ENCODE measurements at regions not wholly inside any gene's neighbourhood (a gene's known extent, or its start where the extent isn't known, plus 50 kb on each side); places are given as distances from the start of the nearest gene placed in this dataset.
"Not testable (repeated sequence)": the region's sequence is repeated elsewhere in the genome, so short reads cannot be mapped to it uniquely, and the experiment has no call there.

DNA sequence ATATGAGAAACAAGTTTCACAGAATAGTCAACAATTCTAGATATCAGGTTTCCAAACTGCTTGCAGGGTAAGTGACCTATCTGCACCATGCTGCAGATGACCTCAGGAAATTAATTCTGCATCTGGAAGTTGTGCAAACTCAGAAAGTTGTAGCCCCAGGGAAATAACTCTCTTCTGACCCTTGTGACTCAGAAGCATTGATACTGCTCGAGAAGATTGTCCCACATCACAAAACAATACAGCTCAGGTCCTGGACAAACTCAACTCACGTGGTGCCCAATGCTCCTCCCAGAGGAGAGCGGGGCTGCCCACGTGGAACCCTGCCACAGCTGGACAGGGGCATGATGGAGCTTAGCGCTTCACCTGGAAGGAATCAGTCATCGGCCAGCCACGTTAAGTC is 221.9 kb upstream of the LRRC61 start:
- DNase-seq (ENCODE audit: low spot score) = not testable (repeated sequence)

DNA sequence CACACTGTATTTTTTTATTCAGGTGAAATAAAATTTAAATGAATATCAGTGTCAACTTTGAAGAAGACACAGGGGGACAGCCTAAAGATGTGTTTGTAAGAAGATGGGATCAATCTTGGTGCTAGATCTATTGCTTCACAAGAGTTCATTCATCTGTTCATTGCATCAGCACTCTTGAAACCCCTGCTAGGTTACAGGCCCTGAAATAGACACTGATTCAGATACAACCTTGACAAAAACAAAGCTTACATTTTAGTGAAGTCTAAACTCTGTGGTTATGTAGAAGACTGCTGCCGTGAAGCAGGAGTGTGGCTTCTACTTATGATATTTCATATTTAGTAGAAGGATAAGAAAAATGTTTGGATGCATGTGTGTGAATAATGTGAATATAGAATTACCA is 215.9 kb upstream of the LRRC61 start:
- DNase-seq (ENCODE audit: low spot score) = not testable (repeated sequence)

DNA sequence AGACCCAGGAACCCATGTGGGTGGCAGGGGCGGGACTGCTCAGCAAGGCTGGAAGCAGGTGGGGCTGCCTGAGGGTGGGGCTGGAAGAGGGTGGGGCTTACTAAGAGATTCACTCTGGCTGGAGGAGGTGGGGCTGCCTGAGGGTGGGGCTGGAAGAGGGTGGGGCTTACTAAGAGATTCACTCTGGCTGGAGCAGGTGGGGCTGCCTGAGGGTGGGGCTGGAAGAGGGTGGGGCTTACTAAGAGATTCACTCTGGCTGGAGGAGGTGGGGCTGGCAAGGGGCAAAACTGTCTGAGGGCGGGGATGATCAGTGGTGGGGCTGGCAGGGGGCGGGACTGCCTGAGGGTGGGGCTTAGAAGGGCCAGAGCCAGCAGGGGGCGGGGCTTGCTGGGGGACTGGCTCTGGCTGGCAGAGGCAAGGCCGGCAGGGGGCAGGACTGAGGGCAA is 212.8 kb upstream of the LRRC61 start:
- DNase-seq (ENCODE audit: low spot score) = not testable (repeated sequence)

DNA sequence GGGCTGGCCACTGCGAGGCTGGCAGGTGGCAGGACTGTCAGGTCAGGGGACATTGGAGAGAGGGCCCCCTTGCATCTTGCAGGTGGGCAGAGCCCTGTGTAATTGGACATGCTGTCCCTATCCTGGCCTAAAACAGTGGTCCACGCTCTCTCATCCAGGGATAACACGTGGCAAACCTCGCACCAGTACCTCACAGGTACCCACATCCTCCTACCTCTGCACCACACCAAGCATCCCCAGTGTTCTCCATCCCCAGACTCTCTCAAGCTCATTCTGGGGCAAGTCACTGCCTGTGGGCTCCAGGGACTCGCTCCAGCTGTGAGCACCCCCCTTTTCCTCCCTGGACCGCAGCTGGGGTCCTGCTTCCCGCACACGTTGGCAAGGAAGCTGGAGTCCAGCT is 212.3 kb upstream of the LRRC61 start:
- not testable (repeated sequence) for DNase-seq (ENCODE audit: low spot score)

DNA sequence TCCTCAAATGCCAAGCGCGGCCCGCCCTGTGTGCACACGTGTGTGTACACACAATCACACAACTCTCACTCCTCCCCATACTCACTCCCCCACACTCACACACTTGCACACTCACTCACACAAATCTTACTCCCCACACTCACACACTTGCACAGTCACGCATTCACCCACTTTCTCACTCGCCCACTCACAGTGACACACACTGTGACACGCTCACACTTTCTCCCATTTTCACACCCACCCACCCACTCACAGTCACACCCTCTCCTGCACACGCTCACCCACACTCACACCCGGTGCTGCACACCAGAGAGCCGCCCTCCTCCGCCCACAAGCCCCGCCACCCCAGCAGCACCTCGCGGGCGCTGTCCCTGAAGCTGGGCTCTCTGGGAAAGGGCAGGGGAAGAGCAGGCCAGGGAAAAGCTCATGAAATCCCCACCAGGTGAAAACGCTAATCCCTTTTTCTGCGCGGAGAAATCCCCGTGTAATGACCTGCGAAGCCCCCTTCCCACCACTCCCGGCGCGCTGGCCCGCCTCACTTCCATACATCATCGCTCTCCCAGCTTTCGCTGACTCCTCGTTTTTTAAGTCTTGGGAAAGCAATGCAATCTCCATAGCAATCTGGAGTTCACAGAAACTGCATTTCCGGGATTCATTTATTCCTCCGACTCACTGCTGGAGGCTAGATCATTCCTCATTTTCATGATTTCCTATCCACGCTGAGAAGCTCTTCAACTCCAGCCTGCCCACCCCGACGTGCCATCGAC is 211.6 kb upstream of the LRRC61 start:
- DNase-seq (ENCODE audit: low spot score) = not testable (repeated sequence)

DNA sequence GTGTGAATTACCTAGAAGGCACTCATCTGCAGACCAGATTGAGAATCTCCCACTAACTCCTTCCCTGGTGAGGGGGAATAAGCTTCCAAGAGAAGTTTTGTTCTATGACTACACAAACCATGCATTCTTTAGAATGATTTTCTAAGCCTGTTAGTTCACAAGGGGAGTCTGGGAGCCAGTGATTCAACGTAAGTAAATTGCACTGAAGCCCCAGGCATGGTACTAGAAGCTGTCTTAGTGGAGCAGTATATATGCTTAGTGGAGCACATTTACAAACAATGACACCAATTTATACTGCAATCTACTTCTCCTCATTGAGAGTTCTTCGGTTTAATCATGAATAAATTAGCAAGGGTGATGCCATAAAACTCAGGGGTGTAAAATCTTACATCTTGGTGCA is 209.9 kb upstream of the LRRC61 start:
- DNase-seq (ENCODE audit: low spot score) = not testable (repeated sequence)

DNA sequence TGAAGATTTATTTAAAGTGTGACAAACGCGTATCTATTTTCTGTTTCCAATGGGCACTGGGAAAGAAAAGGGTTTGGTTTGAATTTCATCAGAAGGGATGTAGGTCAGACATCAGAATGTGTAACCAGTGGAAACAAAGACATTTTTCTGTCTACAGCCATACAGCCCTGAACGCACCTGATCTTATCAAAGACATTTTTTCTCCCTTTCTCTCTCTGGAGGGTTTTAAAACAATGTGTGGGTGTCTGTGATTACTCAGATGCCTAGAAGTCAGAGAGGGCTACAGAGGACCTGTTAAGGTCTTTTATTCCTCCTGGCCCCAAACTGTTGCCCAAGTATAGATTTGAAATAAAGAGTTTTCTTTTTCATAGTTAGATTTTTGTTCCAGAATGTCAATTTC is 208.6 kb upstream of the LRRC61 start:
- DNase-seq (ENCODE audit: low spot score) = not testable (repeated sequence)

DNA sequence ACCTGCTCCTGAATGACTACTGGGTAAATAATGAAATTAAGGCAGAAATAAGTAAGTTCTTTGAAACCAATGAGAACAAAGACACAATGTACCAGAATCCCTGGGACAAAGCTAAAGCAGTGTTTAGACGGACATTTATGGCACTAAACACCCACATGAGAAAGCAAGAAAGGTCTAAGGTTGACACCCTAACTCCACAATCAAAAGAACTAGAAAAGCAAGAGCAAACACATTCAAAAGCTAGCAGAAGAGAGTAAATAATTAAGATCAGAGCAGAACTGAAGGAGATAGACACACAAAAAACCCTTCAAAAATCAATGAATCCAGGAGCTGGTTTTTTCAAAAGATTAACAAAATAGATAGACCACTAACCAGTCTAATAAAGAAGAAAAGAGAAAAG is 203.2 kb upstream of the LRRC61 start:
- not testable (repeated sequence) for DNase-seq (ENCODE audit: low spot score)

DNA sequence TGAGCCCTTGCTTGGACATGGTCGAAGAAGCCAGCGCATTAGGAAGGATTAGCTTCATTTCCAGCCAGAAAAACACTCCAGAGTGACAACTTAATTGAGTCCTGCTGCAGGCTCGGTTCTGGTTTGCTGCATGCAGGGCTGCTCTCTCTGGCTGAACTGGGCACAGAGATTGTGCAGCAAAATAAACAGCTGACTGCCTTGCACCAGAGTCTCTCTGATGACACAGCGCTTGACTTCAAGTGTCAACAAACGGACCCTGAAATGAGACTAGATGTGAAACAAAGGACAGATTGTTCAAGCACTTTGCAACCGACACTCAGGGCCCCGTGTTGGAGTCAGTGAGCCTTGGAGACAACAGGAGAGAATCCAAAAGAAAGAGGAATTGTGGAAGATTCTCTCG is 197.3 kb upstream of the LRRC61 start:
- DNase-seq (ENCODE audit: low spot score) = not testable (repeated sequence)

DNA sequence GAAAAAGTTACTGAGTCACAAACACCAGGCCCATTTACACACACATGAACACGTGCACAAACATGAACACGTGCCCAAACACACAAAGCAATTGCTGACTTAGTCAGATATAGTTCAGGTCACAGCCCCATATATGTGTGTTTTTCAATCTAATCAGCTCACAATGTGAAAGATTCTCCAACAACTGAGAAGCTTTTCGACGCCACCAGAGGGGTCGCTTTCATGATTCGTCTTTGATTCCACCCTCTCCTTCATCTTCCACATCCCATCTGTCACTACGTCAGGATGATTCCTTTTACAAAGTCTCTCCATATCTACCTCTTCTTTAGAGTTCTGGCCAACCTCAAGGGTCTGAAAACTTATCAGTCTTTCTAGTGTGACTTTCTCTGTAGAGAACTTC is 188.7 kb upstream of the LRRC61 start:
- DNase-seq (ENCODE audit: low spot score) = not testable (repeated sequence)

DNA sequence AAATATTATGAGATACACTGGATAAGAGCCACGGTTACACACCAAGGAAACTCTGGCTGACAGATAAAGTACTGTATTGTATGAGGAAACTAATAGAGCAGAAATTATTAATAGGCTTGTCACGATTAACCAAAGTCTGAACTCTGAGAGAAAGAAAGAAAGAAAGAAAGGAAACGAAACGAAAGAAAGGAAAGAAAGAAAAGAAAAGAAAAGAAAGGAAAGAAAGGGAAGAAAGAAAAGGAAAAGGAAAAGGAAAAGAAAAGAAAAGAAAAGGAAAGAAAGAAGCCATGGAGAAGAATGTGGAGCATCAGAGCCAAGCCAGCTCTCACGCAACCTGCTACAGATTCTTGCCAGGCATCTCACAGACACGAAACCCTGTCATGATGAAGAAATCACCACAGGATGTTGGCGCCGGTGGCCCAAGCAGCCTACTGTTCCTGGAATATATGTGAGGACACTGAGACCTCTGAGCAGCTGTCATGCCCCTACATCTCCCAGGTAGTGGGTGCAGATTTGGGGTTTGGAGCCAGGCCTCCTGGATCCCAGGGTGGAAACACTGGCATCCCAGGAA is 187.4 kb upstream of the LRRC61 start:
- not testable (repeated sequence) for DNase-seq (ENCODE audit: low spot score)

DNA sequence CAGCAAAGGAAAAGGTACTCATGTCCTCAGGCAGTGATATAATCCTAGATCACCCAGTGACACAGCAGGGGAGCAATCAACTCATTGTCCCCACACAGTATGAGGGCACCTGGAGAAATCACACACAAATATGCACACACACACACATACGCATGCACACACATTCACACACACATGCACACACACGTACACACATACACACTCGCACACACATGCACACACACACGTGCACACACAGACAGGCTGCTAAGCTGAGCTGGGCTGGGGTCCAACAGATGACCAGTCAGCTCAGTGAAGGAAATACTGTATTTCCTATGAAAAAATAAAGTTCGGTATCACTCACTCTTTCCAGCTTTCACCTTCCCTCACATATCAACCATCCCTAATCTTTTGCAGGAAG is 183.3 kb upstream of the LRRC61 start:
- not testable (repeated sequence) for DNase-seq (ENCODE audit: low spot score)

DNA sequence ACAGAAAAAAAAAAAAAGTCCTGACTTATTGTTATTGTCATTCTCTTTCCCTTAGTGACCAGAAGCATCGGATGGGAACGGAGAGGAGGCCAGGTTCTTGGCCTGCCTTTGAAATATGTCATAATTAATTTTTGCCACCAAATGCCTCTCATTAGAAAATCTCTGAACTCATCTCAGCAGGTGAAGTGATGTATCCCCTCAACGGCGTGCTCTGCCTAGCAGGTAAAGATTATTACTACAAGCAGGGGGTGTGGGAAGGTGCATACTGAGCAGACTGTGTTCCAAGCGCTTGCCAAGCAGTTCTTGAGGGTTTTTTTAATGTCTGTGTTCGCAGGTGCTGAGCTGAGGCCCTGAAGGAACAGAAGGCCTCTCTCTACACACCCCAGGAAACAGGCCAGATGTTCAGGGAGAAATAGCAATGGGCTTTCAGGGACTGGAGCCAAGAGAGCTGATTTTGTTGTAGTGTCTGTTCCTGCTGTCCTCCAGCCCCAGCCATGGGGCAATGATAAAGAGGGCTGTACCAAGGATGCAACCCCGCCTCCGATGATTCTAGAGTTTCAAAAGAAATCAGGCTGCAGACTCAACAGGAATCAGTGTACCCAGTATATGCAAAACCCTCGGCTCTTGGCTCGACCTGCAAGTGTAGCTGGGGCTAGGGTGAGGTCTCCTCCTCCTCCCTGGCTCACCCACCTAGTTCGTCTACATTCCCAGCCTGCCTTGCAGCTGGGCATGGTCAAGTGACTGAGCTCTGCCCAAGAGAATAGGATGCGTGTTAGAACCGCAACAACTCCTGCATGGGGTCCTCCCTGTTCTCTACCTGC is 181.4 kb upstream of the LRRC61 start:
- DNase-seq (ENCODE audit: low spot score) = not testable (repeated sequence)

DNA sequence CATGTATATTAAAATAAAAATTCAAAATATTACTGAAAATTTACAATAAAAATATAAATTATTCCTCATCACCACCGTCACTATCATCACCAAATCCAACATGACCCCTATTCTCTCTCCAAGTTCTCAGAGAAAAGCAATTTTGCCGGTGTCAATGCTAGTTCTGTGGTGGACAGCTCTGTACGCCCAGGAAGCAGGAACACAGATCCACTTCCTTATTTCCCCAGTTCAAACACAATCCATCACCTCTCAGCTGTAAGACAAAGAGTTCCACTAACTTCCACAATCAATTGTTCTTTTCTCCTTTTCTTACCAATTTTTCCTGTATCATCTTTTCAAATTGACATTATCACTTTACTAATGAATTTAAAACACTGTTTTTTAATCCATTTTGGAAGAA is 177.0 kb upstream of the LRRC61 start:
- not testable (repeated sequence) for DNase-seq (ENCODE audit: low spot score)

DNA sequence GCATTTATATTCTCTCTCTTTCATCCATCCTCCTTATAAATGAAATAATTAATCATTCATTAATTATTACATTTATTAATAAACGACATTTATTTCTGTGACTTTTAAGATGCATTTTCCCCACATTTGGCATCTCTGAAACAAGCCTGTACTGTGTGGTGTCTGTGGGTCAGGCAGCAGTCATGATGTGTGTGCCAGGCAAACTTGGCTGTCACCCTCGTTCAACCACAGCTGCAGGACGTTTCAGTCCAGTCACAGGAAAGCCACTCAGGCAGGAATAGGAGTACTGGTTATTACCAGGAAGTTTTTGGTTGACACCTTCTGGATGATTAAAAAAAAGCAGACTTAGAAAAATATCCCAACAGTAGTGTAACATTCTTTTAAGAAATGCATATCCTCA is 175.6 kb upstream of the LRRC61 start:
- not testable (repeated sequence) for DNase-seq (ENCODE audit: low spot score)

DNA sequence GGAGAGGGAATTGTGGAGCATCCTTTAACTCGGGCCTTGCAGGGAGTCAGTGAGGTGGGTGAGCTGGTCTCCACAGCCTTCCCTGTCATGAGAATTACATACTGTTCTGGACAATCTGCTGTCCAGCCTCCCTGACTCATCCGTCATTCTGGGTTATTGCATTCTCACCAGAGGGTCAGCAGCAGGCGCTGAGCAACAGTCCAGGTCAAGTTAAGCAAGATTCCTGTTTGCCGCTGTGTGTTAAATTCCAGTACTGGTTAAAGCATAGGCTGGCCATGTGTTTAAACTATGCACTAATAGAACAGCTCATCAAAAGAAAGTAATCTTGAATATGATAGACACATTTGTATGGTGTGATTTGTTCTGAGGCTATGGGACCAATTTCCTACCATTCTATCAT is 167.1 kb upstream of the LRRC61 start:
- not testable (repeated sequence) for DNase-seq (ENCODE audit: low spot score)

DNA sequence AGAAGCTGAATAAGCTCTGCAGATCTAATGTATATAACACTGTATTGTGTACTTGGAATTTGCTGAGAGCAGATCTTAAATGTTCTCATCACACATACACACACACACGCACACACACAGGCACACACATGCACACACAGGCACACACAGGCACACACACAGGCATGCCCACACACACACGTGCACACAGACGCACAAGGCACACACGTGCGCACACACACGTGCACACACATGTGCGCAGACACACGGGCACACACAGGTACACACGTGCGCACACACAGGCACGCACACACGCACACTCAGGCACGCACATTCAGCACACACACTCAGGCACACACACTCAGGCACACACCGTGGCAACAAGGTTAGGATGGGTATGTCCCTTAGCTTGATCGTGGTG is 164.5 kb upstream of the LRRC61 start:
- not testable (repeated sequence) for DNase-seq (ENCODE audit: low spot score)

DNA sequence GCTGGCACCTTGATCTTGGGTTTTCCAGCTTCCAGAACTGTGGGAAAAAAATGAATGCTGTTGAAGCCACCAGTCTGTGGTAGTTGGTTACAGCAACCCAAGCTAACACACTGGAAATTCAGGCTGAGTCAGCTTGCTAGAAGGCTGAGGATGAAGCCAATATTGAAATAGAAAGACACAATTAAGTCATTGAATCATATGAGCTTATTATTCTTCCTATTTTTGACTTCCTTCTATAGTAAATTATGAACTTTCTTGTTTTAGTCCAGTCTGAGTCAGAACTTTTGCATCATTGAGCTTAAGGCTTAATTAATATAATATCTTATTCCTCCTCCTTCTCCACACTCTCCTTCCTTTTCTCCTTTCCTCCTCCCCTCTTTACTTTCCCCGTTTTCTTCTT is 153.6 kb upstream of the LRRC61 start:
- DNase-seq (ENCODE audit: low spot score) = not testable (repeated sequence)

DNA sequence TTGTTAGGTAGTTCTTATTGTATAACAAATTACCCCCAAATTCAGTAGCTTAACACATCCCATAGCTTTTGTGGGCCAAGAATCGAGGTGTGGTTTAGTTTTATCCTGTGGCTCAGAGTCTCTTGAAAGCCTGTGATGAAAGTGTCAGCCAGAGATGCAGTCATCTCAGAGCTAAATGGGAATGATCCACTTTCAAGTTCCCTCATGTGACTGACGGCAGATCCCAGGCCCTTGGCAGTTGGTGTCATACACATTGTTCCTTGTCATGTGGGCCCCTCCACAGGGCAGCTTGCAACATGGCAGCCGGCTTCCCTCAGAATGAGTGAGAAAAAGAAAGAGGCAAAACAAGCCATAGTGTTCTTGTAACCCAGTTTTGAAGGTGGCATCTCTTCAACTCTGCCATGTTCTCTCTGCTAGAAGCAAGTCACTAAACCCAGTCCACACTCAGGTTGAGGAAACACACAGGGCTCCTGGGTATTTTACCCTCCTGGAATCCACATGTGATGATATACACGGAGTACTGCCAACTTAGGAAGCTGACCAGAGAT is 153.1 kb upstream of the LRRC61 start:
- not testable (repeated sequence) for DNase-seq (ENCODE audit: low spot score)

DNA sequence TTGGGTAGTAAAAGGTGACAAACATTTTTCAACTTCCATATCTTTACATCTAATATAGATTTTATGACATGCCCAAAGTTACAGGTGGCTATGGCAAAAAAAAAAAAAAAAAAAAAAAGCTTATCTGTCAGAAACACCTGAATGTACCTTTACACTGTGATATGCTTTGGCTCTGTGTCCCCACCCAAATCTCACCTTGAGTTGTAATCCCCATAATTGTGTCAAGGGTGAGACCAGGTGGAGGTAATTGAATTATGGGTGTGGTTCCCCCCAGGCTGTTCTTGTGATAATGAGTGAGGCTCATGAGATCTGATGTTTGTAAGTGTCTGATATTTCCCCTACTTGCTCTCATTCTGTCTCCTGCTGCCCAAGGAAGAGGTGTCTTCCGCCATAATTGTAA is 139.6 kb upstream of the LRRC61 start:
- DNase-seq (ENCODE audit: low spot score) = not testable (repeated sequence)

DNA sequence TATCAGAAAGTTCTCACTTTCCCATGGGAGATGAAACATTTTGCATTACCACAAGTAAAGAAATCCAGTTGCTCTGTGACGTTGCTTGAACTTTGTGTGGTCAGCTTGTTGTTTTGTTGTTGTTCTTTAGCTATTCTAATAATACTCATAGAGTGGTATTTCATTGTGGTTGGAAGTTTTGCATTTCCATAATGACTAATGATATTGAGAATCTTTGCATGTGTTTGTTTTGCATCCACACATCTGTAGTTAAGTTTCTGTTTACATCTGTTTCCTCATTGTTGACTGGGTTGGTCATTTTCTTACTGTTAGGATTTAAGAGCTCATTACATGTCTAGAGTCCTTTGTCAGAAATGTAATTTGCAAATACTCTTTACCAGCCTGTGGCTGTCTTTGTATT is 133.2 kb upstream of the LRRC61 start:
- not testable (repeated sequence) for DNase-seq (ENCODE audit: low spot score)

DNA sequence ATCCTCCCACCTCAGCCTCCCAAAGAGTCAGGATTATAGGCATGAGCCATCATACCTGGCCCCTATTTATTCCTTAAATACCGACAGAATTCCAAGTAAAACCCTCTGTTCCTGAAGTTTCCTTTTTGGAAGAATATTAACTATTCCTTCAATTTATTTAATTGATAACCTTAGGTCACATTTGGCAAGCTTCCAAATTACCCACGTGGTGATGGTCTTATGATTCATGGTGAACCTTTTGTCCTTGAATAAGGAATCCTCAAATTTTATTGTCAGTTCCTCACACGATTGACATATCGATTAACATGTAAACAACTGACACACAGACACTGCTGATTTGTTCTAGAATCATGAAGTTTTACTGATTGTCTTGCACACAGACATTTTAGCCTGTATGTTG is 130.6 kb upstream of the LRRC61 start:
- not testable (repeated sequence) for DNase-seq (ENCODE audit: low spot score)
